HG03280 (cell line): ENCODE measurements at regions not wholly inside any gene's neighbourhood (a gene's known extent, or its start where the extent isn't known, plus 50 kb on each side); places are given as distances from the start of the nearest gene placed in this dataset.
A peak's percentile ranks its signal among the peaks of the same experiment; 100 is the strongest.

Experiments used
- ATAC-seq: cut with Tn5 transposase; IDR thresholded peaks from one replicate; pipeline ENCODE4 v1.9.1; 2021; ENCODE audit warnings: mild to moderate bottlenecking, moderate library complexity; ENCODE audit not compliant: unreplicated experiment

DNA sequence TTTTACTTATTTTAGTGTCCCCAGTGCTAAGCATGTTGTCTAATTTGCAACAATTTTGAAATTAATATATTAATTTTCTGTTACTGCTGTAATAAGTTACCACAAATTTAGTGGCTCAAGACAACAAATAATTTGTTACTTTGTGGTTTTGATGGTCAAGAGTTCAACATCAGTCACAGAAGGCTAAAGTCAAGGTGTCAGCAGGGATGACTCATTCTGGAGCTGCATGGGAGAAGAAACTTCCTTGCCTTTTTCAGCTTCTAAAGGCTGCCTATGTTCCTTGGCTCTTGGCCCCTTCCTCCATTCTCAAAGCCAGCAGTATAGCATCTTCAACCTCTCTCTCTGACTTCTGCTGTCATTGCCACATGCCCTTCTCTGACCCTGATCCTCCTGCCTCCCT is 271.8 kb downstream of the HLX start:
- no peak for ATAC-seq

DNA sequence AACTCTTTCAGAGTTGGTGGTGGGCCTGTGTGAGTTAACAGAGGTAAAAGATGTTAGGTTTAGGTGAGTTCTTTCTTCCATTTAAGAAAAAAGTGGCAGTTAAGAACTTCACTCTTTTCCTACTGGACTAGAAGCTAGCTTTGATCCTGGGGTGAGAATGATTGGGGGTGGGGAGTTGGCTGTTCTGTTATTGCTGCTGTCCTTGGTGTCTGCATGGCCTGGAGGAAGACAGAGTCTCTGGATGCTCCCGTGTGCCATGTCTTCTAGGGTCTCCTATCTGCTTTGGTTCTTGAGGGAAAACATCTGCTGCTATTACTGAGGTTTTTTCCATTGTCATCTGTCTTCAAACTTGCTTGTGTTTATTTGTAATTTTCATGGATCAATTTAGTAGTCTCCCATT is 275.7 kb downstream of the HLX start:
- no peak for ATAC-seq

DNA sequence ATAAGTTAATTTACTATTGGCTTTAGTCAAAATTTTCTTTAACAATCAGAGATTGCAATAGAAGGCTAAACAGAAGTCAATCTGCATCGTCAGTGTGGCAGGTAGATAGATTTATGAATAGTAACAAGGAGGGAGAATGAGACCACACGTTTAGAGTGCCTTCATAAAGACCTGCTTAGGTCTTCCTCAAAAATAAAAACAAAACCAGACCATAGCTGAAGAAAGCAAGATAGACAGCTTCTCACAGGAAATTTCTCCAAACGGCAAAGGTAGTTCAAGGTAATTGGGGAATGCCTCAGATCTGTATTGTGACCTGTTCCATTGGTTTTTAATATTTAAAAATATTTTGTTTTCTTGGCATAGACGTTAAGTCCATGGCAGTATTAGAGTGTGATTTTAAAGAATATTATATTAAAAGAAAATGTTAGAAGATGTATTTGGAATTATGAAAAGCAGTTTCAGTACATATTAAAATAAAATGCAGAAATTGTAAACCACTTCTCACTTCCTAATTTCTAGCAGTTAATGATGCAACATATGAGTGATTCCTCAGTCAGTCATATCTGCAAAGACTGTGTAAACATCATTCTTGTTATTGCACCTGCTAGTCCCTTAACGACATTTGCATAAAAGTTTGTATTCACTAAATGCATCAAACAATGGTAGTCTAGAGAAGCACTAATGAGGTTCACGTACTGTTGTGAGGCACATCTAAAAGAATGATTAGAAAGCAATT is 278.0 kb downstream of the HLX start:
- peak; percentile 97 for ATAC-seq

DNA sequence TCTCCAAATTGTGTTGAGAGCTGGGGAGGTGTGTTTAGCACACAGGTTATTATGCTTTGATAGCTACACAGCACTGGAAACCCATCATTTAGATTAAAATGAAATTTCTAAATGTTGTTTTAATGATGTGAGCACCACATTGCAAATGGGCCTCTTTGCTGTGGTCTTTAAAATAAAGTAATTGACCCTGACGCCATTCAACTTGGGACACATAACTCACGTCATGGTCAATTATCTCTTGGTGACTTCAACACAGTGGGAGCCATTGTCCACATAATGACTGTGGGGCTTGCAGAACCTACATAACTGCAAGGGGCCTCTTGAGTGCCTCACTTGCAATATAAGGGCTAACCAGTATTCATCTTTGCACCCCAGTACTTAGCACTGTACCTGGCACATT is 280.4 kb downstream of the HLX start:
- no peak for ATAC-seq

DNA sequence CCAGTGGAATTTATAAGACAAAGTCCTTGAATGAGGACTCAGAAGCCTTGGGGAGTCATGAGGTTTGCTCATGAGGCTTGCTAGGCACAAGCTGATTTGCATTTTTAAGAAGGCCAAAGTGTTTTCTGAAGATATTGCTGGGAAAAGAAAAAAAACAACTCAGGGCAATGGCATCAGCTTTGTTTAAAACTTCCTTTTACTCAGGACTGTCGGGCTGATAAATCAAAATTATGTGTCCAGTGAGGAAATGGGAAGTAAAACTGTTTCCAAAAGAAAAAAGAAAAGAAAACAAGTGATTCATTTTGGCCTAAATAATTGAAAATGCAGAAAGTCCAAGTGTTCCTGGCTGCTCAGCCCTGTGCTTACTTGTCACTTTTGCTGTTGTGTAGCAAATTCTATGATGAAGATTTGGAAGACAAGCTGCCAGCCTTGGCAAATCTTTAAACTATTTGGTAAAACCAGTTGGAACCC is 282.4 kb downstream of the HLX start:
- ATAC-seq, result no peak

DNA sequence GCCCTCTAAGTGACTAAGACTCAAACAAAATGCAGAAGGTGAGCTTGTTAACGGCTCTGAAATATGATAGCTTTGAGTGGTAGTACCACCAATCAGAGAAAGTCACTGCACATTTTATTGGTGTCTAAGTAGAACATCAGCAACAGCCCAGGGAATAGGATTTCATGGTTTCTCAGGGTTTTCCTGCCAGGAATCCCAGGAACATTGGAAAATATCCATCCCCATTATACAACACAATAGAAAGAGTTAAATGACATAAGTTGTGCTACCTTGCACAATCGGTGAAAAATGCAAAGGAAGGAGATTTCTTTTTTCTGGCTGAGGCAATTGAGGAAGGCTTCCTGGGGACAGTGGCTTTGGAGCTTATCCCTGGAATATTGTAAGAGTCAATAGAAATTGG is 283.1 kb downstream of the HLX start:
- no peak for ATAC-seq

DNA sequence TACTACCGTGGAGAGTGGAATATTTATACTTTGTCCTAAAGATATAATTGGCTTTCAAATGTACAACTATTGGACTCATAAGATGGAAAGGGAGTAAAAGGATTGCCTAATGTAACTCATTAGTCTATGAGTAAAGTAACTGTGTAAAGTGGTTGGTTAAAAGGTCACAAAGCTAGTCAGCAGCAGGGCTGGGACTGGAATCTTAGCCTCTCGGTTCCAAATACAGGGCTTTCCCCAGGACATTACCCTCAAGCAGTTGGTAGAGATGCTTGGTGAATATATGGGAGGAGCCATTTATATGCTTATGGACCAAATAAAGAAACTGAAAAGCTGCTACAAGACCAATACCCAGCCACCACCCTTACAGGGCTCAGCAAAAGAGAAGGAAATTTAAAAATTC is 283.7 kb downstream of the HLX start:
- ATAC-seq, result no peak

DNA sequence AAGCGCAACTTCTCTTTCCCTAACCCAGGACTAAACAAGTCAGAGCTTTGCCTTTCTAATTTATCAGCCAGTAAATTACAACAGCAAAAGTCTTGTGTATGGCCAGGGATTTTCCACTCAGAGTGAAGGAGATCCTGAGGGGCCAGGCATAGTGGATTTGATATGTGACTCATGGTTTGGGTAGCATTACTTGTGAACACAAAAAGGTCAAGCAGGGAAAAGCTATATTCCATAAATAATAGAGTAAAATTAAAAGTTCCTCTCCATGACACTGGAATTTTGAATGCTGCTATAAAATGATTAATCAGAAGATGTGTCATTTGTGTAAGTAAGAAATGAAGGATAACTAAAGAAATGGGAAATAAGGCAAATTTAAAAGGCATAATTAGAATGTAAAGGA is 284.8 kb downstream of the HLX start:
- ATAC-seq, result no peak

DNA sequence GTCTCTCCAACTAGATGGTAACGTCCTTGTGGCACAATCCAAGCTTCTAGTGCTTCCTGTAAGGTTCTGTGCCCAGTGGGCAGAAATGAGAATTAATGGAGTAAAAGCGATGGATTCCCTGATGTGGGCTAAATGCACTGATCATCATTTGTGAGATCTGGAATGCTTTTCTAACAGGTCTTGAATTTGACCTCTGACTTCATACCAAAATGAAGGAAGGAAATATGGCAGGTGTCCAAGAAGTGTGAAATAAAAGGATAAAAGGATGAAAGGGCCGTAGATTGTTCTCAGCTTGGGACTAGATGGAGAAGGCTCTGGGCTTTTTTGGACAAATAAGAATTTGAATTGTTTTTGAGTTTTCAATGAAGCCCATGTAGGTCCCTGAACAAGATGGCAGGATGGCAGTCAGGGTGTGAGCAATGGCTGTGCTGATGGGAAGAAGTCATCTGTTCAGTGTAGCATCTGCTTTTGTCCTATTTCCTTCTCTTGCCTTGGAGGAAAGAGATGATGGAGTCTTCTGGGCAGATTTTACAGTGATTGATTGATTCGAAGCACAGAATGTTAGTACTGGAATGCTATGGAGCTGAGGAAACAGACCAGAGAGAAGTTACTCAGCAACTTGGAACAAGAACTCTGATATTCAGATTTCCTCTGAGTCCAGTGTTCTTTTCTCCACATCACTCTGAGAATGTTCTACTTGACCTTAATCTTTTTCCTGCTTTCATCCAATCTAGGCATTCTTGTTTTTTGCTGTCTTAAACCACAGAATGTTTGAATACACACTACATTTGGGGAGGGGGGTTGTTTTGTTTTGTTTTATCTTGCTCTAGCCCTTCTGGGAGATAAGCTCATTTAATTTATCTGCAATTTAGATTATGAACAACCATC is 286.0 kb downstream of the HLX start:
- ATAC-seq, result no peak

DNA sequence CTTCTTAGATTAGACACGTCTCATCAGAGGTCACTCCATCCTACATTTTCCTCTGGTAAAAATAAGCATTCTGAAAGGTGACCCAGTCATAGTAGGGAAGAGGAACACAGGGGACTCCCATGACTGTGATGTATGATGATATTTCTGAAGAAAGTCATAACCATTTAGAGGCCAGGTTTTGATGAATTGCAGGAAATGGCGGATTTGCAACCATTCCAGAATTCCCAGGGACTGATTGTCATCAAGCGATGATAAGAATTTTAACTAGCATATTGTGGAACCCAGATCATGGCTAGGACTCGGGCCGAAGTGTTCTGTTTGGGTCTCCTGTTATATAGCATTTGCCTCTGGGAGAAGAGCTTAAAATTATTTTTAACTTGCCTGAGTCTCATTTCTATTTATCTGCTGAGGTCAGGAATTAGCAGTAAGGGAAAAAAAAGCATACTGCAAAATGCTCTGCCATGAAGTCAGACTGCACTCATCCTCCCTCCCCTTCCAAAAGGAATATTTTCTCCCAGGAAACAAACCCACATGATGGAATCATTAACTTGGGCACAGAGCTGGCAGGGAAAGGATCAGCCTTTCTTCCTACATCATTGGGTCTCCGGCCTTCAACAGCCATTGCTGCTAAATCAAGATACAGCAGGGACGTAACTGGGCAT is 286.7 kb downstream of the HLX start:
- ATAC-seq, result no peak

DNA sequence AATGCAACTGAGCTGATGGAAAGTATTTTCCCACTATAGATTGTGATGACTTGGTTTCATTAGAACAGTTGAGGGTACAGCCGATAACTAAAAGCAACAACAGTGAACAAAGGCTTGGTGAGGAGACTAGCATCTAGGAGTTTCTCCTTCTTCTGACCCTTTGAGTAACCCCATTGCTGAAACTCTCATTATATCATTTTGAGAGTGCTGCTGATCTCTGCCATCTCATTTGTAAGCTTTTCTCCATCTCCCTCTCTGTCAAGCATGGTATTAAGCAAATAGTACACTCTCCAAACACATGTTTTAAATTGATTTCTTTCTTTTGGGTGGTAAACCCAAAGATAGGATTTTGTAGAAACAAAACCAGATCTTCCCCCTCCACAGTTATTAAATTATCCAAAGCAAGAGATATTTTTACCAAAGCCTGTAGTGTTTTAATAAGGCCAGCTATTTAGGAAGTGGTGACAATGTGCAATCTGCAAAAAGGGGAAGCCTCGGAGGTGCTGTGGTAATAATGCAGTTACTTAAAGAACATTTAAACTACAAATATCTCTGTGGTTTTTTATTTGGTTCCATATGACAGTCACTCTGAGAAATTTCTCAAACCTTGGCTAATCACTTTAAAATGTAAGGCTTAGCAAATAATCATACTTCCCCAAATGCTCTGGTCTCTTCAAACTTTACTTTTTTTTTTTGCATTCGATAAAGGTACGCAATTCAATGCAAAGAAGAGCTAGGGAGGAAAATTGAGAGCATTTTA is 287.5 kb downstream of the HLX start:
- peak; percentile 61 for ATAC-seq

DNA sequence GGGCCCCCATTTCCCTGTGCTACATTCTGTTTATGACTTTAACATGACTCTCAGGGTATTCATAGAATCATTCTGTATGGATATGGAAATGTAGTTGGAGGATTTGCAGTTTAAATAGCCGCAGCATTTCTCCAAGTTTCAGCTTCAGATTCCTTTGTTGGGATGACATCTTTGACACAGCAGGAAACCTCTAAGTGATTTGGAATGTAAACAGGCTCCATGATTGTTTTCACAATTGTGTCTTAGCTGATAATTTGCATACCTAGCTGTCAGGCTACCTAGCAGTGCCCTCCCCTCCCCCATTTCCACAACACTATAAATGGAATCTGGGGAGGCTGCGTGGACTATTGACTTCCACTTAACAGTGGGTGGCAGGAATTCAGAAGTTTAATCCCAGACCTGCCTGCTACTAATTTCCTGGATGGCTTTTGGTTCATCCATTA is 290.2 kb downstream of the HLX start:
- ATAC-seq, result no peak

DNA sequence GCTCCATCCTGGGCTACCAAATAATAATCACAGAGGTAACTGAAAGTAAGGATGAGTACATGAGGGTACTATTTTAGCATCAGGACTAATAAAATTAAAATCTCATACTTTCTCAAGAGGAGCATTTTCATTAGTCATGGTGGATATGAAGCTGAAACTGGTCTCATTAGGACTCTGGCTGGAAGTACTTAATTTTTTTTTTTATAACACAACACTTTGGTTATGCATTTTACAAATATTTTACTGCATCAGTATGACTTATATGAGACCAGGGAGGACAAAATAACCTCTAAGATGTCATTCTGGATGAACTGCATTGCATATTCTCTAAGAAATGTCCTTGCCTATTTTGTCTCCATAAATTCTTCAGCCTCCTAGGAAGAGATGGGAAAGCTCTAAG is 290.9 kb downstream of the HLX start:
- ATAC-seq, result no peak

DNA sequence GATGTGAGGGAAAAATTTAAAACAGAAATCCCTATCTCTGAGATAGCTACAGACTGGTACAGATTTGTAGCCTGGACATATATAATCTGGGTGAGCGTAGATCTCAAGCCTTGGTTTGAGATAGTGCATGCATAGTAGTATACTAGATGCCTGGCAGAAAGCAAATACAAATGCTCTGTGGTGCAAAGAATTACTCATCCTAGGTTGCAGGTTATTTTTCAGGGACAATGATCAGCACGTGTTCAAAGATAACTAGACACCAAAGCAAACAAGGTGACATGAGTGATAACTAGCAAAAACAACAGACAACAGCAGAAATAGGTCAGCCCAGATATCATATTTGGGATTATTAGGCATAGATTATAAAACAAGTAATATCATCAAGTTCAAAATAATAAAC is 292.5 kb downstream of the HLX start:
- ATAC-seq, result no peak

DNA sequence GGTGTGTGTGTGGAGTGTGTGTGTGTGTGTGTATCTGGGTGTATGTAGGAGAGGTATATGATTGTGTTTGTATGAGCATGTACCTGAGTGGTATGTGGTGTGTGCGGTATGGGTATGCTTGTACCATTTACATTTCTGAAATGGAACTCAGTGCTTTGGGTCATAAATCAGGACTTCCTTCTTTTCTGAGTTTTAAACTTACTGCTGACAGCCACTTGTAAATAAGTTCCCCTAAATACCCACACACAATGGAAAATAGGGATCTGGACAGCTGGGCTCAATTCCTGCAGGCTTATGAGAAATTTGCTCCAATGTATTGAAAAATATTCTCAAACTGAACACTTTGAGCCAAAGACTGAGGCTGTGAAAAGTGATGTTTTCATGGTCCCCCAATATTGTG is 293.6 kb downstream of the HLX start:
- ATAC-seq, result no peak

DNA sequence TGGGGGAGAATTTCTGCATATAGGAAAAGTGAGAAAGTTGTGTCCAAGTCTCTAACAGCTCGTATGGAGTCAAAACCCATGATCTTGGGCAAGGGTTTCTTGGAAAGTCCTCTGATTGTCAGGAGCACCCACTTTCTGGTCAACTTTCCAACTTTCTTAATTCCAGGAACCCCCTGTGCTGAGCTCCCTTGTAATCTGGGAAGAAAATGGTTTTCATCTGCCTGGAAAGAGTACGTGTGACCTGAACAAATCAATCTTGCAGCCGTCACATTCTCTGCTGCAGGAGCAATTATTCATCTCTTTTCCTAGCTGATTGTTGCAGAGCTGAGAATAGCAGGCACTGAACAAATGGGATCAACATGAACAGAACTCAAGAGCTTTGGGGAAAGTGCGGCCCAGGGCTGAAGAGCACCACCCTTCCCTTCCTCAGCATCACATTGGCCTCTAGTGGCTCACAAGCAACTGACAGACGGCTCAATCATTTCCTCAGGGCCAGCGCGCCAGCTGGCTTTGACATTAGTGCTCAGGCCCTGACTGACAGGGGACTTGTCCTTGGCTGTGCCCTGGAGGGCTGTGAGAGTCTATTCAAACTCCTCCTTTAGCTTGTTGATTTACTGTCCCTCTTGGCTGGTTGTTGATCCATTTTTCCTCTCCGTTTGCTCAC is 295.2 kb downstream of the HLX start:
- no peak for ATAC-seq

DNA sequence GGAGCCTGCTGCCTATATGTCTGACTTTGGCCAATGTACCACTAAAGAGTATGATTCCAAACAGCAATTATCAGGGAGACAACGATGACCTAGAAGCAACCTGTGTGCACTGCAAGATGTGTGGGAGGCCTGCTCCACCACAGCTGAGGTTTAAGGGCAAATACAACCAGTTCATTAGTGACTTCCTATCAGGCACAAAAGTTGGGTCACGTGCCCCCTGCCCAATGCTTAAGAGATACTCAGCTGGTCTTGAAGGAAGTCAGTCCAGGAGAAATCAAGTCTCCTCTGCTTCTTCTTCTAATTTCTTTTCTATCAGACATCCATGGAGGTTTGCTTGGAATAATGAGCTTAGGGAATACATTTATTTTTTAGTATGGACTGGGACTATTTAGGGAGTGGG is 296.0 kb downstream of the HLX start:
- ATAC-seq, result no peak

DNA sequence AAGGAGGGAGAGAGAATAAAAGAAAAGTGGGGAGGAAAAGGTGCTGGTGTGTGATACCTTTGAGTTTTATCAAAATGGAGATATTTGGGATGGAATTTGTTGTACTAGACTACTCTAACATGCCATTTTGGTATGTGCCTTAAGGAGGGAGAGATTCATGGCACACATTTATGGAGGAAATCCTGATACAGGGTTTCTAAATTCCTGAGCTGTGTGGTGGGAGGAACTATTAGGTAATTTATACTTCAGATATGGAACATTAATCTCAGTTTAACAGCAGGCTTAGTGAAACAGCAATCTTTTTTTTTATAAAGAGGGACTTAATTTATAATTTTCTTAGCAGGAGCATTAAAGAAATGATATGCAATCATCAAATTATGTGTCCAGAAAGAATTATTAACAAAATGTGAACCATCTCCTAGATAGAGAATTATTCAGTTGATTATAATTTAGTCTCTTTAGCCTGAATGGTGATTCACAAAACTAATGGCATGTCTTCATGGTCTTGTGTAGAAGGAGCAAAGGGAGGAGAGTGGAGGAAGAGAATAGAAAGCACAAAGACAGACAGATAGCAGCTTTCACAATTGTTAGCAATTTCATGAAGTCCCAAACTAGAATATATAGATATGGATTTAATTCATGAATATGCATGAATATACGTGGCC is 301.6 kb downstream of the HLX start:
- ATAC-seq, result no peak

DNA sequence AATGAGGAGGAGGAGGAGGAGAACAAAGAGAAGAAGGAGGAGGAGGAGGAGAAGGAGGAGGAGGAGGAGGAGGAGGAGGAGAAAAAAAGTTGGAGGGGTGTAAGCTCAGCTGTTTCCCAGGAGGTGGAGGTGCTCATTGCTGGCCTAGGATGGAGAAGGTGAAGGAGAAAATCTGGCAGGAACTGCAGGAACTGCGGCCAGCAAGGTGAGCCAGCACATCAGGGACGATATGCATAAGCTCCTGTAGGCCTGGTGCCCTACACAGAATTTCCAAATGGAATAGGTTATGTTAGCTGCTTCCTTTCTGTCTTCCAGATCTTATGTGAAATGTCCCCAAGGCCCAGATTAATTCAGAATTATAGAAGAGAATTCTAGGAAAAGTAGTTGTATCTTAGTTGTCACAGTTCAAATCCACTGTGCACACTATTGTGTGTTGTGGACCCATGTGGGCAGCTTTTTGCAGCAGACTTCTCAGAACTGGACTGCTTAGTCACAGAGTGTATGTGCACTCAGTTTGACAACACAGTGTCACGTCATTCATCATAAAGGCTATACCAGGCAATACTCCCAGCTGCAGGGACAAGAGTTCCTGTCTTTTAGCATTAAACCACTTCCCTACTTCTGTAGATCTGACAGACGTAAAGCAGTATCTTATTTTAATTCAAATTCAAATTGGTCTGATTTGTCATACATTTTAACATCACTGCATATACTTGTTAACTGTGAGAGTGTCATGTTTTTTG is 303.7 kb downstream of the HLX start:
- ATAC-seq, result no peak
